ENCODE measurements at regions not wholly inside any gene's neighbourhood (a gene's known extent, or its start where the extent isn't known, plus 50 kb on each side); places are given as distances from the start of the nearest gene placed in this dataset.

- Mint-ChIP-seq H3K4me1 (no peaks in the 10 kb centered on the region), H3K36me3 (no peaks in the 10 kb centered on the region), H3K4me3 (no peak overlapping the region), H3K9me3 (no peaks in the 10 kb centered on the region), H3K27ac (no peak overlapping the region), H3K27me3 (ENCODE audit: low read depth) (no peaks in the 10 kb centered on the region)
- no peak for TF ChIP-seq CTCF (IDR thresholded peaks at IDR 0.05; ENCODE audit: unreplicated experiment)
- no peak for DNase-seq (ENCODE audit: low spot score in 2 of 2, unreplicated experiment in 2 of 2)
These were observed 225.9 kb upstream of the DPH6 start for GRCh38 chr15:35771746-35772442.

- no peak overlapping the region for H3K27ac Mint-ChIP-seq
- no peak overlapping the region for H3K4me3 Mint-ChIP-seq
- no peaks in the 10 kb centered on the region for H3K9me3 Mint-ChIP-seq
- H3K27me3 Mint-ChIP-seq (ENCODE audit: low read depth): no peaks in the 10 kb centered on the region
- no peaks in the 10 kb centered on the region for H3K36me3 Mint-ChIP-seq
- H3K4me1 Mint-ChIP-seq: peaks cover 10% of the 10 kb centered on the region
- TF ChIP-seq CTCF (IDR thresholded peaks at IDR 0.05; ENCODE audit: unreplicated experiment): no peak
- no peak for DNase-seq (ENCODE audit: low spot score in 2 of 2, unreplicated experiment in 2 of 2)
These were observed 228.7 kb upstream of the DPH6 start for GRCh38 chr15:35774653-35775052.

GRCh38 chr15:35775471-35775870 lies 229.5 kb upstream of the DPH6 start:
- H3K9me3 Mint-ChIP-seq: no peaks in the 10 kb centered on the region
- H3K27ac Mint-ChIP-seq: no peak overlapping the region
- H3K36me3 Mint-ChIP-seq: no peaks in the 10 kb centered on the region
- no peak for TF ChIP-seq CTCF (IDR thresholded peaks at IDR 0.05; ENCODE audit: unreplicated experiment)
- DNase-seq (ENCODE audit: low spot score in 2 of 2, unreplicated experiment in 2 of 2): no peak
- H3K4me1 Mint-ChIP-seq: peaks cover 10% of the 10 kb centered on the region
- H3K27me3 Mint-ChIP-seq (ENCODE audit: low read depth): no peaks in the 10 kb centered on the region
- H3K4me3 Mint-ChIP-seq: no peak overlapping the region

GRCh38 chr15:35777061-35777460 lies 231.1 kb upstream of the DPH6 start:
- no peak for TF ChIP-seq CTCF (IDR thresholded peaks at IDR 0.05; ENCODE audit: unreplicated experiment)
- Mint-ChIP-seq H3K4me3 (no peak overlapping the region), H3K27me3 (ENCODE audit: low read depth) (no peaks in the 10 kb centered on the region), H3K36me3 (no peaks in the 10 kb centered on the region), H3K27ac (no peak overlapping the region), H3K4me1 (peaks cover 10% of the 10 kb centered on the region), H3K9me3 (no peaks in the 10 kb centered on the region)
- no peak for DNase-seq (ENCODE audit: low spot score in 2 of 2, unreplicated experiment in 2 of 2)

GRCh38 chr15:35783203-35783602 lies 237.2 kb upstream of the DPH6 start:
- no peak overlapping the region for H3K27ac Mint-ChIP-seq
- peaks cover 19% of the 10 kb centered on the region for H3K4me1 Mint-ChIP-seq
- no peak for DNase-seq (ENCODE audit: low spot score in 2 of 2, unreplicated experiment in 2 of 2)
- H3K9me3 Mint-ChIP-seq: peaks cover 10% of the 10 kb centered on the region
- no peaks in the 10 kb centered on the region for H3K27me3 Mint-ChIP-seq (ENCODE audit: low read depth)
- no peak for TF ChIP-seq CTCF (IDR thresholded peaks at IDR 0.05; ENCODE audit: unreplicated experiment)
- no peak overlapping the region for H3K4me3 Mint-ChIP-seq
- H3K36me3 Mint-ChIP-seq: no peaks in the 10 kb centered on the region

- H3K27me3 Mint-ChIP-seq (ENCODE audit: low read depth): no peaks in the 10 kb centered on the region
- H3K9me3 Mint-ChIP-seq: peaks cover 18% of the 10 kb centered on the region
- H3K4me1 Mint-ChIP-seq: peaks cover 9% of the 10 kb centered on the region
These were observed 238.8 kb upstream of the DPH6 start for GRCh38 chr15:35784745-35785144.

More at GRCh38 chr15:35784745-35785144, 238.8 kb upstream of the DPH6 start:
- no peaks in the 10 kb centered on the region for H3K36me3 Mint-ChIP-seq
- no peak overlapping the region for H3K4me3 Mint-ChIP-seq
- H3K27ac Mint-ChIP-seq: peak overlapping the region; percentile 16
- no peak for DNase-seq (ENCODE audit: low spot score in 2 of 2, unreplicated experiment in 2 of 2)
- TF ChIP-seq CTCF (IDR thresholded peaks at IDR 0.05; ENCODE audit: unreplicated experiment): no peak

All from mesothelial cell of epicardium (in vitro differentiated cells).